GF-D8 (cell line): ENCODE measurements at regions not wholly inside any gene's neighbourhood (a gene's known extent, or its start where the extent isn't known, plus 50 kb on each side); places are given as distances from the start of the nearest gene placed in this dataset.
"Not testable (repeated sequence)": the region's sequence is repeated elsewhere in the genome, so short reads cannot be mapped to it uniquely, and the experiment has no call there.

Experiments
- DNase-seq: peaks from one replicate; lab custom pipeline; 2025; lab: John Stamatoyannopoulos, UW

DNA sequence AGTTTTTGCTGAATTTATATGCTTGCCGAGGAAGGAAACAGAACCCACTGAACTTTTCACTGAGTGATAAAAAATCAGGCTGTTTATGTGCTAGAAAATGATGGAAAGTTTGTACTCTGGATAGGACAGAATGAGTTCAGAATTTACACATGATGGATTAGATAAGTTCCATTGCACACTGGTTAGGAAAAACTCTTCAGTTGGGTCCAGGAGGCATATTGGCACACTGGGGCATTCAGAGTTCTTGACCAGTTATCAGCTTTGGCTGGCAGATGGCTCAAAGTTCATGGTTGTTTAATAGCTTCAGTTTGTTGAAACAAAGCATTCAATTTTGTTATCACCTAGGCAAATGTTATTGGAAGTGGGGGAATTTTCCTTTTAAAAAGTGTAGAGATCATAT, 613.3 kb upstream of the SYNCRIP start:
- DNase-seq: no peak

DNA sequence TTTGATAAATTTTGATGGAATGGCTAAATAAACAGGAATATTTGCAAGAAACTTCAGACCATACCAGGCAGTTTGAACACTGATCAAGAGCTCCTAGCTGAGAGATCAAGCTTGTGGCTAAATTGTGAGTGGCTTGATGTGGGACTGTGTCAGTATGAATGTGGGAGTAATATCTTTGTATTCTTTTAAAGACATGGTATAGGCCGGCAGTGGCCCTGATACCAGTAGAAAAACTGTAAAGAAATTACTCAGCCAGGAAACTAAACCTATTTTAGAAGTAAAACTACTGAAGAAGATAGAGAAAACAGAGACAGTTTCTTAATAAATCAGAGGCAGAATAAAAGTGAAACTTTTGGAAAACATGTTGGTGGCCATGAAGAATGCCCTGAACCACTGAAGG, 608.4 kb upstream of the SYNCRIP start:
- no peak for DNase-seq

DNA sequence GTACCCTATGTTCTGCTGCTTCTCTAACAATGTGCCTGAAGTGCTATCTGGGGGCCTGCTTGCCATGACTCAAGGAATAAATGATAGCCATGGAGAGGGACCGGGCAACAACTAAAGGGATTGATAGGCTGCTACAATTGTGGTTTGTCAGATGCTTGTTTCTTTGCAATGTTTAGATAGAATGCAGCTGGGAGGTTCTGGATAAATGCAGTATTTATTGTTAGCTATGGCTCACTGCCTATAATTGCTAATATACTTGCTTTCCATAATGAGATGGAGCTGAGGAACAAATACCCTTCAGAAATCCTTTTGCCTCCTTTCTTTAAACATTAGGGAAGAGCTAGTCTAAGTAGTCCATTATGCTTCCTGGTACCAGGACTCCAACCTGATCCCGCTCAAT, 575.2 kb upstream of the SYNCRIP start:
- DNase-seq: no peak

DNA sequence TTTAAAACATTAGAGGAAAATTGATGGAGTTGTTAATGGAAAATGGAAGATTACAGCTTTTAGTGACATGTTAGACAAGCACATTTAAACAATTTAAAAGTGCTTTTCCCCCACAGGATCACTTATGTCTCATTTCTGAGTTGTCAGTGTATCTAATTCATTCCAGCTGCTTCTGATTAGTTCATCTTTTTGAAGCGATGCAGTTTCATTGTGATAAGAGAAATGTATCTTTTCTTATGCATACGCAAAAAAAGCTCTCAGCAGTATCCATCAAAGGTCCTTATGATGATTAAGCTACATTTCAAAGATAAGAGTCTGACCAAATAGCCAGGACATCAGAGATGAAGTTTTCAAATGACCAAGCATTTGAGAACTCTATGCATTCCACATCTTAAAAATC, 572.6 kb upstream of the SYNCRIP start:
- no peak for DNase-seq

DNA sequence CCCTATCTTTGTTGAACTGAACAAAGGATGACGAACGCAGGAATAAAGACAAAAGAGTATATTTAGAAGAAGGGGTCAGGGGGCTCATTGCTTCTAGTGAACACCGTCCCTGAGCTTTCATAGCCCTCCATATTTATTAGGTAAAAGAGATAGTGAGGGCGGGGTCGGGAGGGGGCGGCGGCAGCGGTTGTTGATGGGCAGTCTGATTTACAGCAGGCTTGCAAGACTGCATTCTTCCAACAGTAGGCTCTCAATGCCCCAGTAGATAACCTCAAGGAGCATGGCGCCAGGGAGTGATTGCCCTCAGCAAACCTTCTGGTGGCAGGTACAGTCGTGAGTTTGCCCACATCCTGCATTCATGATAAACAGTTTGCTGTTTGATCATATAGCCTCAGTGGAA, 563.3 kb upstream of the SYNCRIP start:
- DNase-seq: no peak

DNA sequence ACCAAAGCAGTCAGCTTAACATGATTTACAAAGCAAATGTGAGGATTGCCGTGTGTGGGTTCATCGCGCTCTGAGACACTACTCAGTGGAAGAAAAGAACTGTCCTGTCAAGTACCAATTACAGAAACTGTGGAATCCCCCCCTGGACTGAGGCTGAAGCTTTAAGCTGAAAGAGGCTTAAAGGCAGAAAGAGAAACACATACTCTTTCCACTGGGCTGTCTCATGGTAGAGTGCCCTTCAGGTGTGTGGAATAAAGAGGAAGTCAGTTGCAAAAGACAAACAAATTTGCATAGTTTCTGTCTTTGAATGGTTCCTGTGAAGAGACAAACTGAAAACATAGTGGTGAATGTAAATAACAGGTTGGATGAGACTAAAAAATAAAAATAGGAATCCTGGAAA, 560.4 kb upstream of the SYNCRIP start:
- no peak for DNase-seq

DNA sequence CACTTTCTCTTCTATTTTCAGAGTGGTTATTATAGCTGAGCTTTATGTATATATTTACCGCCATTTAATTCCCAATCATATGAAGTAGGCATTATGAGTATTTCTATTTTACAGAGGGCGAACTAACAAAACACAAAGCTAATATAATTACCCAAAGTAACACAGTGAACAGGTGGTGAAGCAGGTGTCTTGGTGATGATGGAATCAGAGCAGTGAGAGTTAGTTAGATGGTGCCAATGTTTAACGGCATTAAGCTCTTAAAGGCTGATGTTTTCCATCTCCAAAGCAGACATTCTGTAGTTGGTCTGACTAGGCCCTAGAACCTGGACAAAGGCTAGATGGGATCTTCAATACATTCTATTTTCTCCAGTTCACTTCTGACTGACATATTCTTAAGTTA, 551.1 kb upstream of the SYNCRIP start:
- DNase-seq: no peak

DNA sequence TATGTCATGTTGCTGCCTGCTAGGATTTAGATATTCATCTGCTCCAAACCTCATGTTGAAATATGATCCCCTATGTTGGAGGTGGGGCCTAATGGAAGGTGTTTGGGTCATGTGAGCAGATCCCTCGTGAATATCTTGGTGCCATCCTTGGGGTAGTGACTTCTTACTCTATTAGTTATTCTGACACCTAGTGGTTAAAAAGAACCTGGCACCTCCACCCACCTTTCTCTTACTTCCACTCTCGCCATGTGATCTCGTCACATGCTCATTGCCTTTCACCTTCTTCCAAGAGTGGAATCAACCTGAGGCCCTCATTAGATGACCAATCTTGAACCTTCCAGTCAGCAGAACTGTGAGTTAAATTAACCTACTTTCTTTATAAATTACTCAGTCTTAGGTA, 549.4 kb upstream of the SYNCRIP start:
- no peak for DNase-seq

DNA sequence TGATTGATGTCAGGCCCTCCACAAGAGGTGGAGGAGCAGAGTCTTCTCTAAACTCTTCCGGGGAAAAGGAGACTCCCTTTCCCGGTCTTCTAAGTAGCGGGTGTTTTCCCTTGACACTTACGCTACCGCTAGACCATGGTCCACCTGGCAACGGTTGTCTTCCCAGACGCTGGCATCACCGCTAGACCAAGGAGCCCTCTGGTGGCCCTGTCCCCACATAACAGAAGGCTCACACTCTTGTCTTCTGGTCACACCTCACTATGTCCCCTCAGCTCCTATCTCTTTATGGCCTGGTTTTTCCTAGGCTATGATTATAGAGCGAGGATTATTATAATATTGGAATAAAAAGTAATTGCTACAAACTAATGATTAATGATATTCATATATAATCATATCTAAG, 532.5 kb upstream of the SYNCRIP start:
- DNase-seq: not testable (repeated sequence)

DNA sequence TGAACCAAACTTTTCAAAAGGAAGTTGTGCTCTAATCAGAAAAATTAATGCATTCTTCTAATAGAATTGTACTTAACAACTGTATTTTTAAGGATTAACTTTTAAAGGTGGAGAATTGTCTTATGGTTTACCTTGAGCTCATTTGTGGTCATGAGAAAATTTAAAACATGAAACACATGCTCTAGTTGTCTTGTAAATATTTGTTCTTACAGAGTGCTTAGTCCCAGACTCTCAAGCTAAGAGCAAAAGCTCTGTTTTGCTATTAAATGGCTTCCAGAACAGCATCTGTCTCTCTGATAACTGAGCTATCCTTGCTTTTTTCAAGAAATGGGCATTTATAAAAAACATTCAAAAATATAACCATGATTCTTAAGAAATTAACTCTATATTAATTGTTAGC, 512.2 kb upstream of the SYNCRIP start:
- no peak for DNase-seq

DNA sequence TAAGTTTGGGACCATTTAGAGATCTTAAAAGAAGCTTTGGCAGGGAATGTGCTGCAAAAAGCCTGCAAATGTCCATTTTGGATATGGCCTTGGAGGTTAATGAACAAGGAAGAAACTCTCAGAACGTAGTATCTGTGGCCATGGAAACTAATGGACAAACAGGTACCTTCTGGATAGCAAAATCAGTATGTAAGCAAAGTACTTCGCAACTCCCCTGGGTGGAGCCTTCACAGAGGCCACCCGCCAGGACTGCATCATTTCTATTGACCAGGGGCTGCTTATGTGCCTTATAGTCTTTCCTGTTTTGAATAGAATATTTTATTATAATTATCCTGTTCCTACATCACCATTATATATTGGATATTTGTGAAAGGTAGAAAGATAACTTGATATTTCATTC, 510.8 kb upstream of the SYNCRIP start:
- no peak for DNase-seq

DNA sequence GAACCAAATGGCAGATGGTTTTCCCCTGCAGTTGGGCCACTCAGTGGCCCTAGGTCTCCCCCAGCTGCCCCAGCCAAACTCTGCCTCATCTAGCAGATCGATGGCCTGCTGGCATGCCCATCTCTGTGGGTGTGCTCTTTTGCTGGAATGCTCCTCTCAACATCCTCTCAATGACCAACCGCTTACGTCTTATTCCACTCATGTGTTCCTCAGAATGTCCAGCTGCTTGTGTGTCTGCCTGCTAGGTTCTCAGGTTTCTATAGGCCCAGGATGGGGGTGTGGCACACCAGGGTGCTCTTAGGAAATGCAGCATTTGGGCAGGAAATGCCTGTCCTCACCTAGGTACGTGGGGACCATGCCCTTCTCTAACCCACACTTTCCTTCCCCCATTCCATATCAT, 509.9 kb upstream of the SYNCRIP start:
- DNase-seq: no peak

DNA sequence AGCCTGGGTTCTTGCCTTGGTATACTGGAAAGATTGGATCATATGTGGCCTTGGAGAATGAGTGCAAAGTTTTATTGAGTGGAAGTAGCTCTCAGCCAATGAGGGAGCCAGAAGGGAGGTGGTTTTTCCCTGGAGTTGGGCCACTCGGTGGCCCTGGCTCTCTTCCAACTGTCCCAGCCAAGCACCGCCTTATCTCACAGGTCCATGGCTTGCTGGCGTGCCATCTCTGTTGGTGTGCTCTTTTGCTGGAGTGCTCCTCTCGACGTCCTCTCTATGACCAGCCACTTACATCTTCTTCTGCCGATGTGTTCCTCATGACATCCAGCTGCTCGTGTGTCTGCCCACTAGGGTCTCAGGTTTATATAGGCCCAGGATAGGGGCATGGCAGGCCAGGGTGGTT, 505.9 kb upstream of the SYNCRIP start:
- DNase-seq: no peak

DNA sequence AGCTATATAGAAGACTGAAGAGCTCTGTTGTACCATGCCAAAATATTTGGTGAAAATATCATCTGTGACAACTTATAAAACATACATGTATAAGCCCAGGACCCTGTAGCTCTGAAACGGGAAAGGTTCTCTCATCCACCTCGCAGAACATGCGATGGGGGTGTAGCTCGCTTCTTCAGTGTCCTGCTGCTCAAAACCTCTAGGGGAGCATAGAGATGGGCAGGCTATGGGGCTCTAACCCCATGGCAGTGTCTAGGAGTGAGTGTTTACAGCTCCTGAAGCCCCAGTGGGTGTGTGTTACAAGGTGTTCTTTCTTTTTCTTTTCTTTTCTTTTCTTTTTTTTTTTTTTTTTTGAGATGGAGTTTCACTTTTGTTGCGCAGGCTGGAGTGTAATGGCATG, 505.2 kb upstream of the SYNCRIP start:
- DNase-seq: no peak

DNA sequence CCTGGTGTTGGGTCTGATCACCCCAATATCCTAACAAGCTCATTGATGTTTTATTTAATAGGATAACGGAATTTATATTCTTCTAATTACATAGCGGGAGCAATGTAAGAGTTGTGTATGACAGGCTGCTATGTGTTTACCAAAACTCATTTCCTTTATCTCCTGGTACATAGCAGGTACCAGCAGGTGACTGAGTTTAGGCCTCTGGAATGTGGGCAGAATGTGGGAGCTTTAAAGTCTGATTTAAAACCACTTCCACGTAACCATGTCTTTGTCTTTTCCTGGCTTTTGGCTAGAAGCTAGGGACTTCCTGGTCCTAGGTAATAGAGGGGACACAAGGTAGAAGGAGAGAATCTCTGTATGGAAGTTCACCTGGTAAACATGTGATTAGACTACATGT, 504.6 kb upstream of the SYNCRIP start:
- no peak for DNase-seq

DNA sequence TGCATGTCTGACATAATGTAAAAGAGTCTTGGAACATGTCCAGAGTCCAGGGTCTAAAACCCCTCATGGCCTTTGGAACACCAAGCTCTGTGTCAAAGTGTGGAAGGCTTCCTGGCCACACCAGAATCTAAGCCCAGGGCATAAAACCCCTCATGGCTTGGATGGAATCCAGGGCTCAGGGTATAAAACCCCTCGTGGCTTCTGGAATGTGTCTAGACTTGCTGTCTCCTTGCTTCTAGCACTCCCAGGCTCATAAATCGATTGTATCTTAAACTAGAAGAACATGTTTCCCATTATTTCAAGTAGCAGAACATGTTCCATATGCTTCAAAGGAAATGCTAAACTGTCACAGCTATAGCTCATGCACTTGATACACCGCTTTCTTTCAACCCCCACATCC, 504.1 kb upstream of the SYNCRIP start:
- DNase-seq: not testable (repeated sequence)

DNA sequence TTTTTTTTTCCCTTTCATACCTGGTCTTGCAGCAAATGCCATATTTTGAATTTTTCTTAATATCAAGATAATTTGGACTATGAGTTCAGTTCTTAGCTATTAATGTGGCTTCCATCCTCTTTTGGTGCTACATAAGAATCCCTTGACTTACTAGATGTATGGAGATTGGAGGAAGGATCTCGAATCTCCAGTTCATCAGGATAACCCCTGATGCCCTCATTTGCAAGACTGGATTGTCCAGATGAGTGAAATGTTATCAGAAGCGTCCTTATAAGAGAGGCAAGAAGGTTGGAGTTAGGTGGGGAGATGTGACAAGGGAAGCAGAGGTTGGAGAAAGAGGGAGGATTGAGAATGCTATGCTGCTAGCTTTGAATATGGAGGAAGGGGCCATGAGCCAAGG, 499.6 kb upstream of the SYNCRIP start:
- DNase-seq: no peak

DNA sequence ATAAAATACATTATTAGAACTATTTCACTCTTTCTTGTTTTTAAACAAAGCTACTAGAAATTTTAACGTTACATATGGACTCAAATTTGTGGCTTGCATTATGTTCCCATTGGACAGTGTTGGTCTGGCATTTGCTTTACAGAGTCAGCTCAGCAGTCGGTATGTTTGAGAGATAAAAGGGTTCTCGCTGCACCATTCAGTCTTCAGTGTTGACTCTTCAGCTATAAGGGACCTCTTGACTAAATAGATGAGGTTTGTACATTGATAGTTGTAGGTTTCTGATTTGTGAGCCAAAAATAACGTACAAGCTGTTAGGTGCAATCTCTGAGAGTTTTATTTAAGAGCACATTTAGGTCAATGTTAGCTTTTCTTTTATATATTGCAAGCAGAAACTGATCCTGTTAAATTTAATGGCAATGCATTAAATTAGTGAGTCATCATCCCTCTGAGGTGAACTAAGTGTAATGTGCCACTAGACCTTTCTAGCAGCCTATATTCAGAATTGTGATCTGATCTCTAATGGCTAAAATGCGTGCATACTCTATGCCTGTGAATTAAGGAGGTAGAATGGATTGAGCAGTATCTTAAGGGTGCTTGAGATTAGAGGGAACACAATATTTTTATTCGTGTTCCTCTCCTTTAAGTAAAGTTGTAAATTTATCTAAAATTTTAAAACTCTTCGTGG, 485.6 kb upstream of the SYNCRIP start:
- no peak for DNase-seq

DNA sequence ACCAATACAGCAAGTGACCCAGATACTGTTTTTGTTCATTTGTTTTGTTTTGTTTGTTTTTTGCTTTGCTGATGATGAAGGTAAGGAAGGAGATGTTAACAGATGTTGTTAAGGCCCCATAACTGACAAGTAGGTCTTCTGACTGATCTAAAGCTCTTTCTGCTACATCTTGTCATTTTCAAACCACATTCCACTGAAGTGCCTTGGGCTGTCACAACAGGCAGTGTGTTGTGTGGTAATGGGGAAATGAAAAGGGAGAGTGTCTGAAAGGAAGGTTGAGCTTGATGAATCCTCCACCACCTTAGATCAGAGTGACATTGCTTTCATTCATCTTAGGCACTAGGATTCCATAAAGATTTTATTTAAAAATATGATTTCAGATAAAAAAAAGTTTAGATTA, 479.4 kb upstream of the SYNCRIP start:
- DNase-seq: no peak

DNA sequence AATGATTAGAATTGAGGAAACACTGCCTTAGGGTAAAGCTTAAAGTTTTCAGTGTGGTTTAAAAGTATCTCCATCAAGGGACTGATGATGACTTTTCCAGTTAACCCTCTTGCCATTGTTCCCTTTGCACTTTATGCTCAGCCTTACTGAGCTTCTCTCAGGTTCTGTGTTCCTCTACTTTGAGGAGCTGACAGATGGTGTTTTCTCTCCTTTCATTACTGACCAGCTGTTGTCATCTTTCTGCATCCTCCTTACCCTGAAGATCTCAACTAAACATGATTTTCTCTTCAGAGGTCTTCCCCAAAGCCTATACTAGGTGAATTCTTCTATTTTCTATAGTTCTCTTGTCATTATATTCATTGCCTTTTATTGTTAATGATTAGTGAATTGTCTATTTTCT, 475.6 kb upstream of the SYNCRIP start:
- no peak for DNase-seq

DNA sequence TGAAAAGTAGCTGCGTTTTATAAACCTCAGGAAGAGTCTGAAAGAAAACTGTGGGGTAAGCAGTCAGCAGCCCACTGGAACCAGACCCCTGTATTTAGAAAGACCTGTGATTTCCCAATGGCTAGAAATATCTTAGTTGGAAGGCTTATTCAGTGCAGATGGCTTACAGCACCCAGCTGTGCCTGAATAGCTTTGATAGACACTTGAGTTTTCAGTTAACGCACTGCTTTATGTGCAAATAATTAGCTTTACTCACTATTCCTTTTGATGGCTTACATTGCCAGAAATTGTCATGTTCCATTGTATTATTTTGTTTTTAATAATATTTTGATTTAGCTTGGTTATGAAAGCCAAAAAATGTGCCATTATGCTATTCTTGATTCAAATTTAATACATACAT, 465.3 kb upstream of the SYNCRIP start:
- no peak for DNase-seq

DNA sequence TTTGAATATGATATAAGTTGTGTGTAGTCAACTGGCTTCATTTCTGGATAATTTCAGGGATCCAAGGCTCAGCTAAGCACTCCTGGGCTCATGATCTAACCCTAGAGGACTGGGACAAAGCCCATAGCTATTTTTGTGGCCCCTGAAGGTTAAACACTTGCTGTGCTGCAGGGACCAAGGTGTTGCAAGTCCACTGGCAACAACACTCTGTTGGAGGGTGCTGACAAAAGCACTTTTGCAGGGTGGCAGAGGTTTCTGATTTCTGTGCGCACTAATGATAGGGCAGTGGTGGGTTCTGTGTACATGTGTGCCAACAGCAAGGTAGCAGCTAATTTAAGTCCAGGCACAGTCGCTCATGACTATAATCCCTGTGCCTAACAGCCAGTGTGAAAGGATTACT, 445.3 kb upstream of the SYNCRIP start:
- no peak for DNase-seq

DNA sequence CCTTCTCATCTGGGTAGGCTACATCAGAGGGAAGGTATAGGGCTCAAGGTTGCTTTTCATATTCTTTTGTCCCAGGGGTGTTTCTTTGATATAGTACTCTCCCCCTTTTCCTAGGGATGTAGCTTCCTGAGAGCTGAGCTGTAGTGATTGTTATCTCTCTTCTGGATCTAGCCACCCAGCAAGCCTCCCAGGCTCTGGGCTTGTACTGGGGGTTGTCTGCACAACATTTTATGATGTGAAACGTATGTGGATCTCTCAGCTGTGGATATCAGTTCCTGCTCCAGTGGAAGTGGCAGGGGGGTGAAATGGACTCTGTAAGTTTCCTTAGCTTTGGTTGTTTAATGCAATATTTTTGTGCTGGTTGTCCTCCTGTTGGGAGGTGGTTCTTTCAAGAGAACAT, 437.3 kb upstream of the SYNCRIP start:
- no peak for DNase-seq

DNA sequence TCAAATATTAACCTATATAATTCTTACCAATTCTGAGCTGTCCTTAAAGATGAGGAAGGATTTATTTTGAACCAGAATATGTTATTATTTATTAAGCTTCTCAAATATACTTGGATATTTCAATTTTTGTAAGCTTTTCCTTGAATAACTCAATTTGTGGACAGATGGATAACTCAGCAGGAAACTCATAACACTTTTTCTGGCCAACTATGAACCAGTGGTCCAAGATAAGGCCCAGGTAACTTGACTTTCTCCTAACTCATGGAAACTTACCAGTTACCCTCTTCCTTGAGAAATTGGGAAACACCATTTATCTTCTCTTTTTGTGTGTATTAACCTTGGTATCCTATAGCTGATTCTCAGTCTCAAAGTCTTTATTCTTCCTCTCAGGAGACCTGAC, 427.5 kb upstream of the SYNCRIP start:
- DNase-seq: no peak

DNA sequence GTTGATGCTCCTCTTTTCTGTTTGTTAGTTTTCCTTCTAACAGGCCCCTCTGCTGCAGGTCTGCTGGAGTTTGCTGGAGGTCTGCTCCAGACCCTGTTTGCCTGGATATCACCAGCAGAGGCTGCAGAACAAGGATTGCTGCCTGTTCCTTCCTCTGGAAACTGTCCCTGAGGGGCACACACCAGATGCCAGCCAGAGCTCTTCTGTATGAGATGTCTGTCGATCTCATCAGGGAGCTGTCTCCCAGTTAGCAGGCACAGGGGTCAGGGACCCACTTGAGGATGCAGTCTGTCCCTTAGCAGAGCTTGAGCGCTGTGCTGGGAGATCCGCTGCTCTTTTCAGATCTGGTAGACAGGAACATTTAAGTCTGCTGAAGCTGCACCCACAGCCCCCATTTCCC, 422.3 kb upstream of the SYNCRIP start:
- not testable (repeated sequence) for DNase-seq
